ENCODE measurements at regions not wholly inside any gene's neighbourhood (a gene's known extent, or its start where the extent isn't known, plus 50 kb on each side); places are given as distances from the start of the nearest gene placed in this dataset.
"Not testable (repeated sequence)": the region's sequence is repeated elsewhere in the genome, so short reads cannot be mapped to it uniquely, and the experiment has no call there.

DNA sequence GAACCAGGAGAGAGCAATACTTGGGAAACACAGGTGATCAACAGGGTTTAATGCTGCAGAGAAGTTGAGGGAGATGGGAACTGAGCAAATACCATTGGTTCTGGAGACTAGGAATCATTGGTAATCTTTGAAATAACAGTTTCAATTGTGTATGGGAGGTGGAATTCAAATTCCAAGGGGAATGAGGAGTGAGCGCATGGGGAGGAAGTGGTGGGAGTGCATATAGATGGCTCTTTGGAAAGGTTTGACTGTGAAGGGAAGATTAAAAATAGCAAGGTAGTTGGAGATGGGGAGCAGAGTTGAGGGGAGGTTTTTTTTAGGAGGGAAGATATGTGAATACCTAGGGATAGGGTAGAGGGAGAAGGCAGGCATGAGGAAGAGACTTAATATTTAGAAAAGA is 51.1 kb upstream of the ROPN1 start:
- no peak for DNase-seq

DNA sequence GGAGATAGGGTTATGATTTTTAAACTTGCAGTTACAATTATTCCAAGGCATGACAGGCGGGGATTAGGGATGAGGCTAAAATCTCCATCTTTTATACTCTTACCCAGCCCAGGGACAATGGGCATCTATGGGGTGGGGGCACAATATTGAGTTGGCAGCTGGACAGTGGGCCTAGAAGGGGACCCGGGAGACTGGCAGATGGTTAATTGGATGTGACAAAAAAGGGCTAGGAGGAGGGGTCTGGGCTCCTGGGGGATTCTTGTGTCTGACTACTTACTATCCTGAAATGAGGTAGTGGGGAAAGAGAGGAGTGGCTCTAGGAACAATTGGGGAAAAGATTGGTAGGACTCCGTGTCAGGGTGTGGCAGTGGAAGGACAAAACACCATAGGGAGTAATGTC is 53.0 kb upstream of the ROPN1 start:
- no peak for DNase-seq

DNA sequence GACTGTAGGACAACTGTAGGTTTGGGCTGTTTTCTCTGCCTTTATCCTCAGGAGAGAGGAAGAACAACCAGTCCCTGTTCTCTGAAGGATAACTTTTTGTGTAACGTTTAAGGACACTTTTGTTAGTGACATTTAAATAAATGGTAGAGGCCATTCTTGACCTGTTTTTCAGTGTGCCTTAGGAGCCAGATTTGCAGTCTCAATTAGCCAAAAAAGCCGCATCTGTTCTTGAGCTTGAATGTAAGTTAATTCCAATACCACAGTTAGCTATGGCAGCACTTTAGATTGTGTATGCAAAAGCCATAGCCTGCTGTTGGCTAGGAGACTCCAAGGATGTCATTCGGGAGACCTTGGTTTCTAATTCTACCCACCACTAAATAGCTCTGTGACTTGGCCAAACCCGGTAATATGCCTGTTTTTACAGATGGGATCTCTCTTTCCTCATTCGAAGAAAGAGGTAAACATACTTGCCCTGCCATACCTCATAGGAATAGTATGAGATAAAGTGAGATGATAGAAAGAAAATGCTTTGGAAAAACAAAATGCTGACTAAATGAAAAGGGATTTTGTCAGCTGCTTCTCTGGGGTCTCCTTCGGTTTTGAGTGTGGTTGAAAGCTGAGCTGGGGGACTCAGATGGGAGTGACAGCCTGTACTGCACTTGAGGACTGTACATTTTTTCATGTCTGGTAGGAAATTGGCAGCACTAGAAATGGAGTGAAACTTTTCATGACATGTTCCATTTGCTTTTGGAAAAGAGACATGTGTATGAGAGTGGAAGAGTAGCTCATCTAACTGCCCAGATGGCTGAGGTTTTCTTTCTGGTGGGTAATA is 57.3 kb upstream of the ROPN1 start:
- DNase-seq, result no peak

DNA sequence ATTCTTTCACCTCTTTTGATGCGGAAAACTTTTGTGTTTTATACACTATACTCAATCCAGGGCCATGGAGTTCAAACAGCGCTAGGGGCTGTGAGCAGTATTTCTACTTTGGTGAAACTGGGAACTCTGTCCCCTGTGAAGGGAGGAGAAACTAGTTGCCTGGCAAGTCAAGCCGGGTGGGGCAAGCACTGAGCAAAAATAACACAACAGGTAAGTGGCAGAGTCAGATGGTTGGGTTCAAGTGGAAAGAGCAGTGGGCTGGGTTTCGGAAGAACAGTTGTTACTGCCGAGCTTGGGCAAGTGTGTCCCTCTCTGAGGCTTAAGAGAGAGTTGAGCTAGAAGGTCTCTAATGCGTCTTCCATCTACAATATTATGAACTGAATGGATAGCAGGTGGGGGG is 59.7 kb upstream of the ROPN1 start:
- no peak for DNase-seq

DNA sequence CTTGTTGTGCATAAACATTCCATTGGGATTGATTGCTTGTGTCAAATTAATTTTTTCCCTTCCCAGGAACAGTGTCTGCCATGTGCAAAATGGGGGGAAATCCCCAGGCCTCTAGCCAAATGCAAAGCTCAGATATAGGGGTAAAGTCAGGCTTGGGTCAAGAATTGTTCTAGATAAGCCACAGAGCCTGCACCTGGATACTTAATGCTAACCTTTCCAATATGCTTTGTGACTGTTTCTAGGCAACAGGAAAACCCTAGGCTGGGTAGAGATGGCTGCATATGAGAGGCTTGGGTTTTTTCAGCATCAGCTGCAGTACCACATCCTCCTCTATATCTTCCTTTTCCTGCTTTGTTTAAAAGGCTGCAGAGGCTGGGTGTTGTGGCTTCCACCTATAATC is 61.9 kb upstream of the ROPN1 start:
- DNase-seq, result no peak

DNA sequence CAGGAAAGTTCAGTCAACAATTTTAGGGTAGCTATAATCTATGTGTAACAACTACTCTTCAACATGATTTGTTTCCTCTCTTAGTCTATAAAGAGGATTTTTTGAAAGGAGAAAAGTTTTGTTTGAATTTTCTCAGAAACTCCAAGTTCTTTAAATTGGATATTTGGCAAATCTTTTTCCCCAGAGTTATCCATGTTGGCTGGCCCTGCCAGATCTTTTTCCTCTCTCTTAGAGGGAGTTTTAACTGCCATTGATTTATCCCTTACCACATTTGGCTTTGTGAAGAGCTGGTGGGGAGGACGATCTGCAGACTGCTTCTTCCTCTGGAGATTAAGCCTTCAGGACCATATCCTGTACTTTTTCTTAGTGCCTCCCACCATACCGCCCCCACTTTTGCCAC is 64.9 kb upstream of the ROPN1 start:
- DNase-seq, result no peak

DNA sequence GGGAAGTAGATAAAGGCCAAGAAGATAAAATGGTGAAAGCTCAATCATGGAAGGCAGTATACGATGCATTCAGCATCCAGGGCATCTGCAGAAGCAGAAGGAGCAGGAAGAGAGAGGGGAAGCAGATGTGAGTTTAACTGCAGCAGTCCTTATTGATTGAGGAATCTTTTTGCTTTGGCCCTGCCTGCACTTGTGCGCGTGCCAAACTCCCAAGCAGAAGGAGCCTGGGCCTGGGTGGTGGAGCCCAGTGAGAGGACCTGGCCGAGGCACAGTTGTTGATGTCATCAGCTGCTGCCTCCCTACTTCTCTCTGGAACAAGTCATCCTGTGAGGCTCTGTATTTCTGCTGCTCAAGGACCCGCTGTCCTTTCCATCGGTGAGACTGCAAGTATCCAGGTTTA is 65.5 kb upstream of the ROPN1 start:
- DNase-seq, result no peak

DNA sequence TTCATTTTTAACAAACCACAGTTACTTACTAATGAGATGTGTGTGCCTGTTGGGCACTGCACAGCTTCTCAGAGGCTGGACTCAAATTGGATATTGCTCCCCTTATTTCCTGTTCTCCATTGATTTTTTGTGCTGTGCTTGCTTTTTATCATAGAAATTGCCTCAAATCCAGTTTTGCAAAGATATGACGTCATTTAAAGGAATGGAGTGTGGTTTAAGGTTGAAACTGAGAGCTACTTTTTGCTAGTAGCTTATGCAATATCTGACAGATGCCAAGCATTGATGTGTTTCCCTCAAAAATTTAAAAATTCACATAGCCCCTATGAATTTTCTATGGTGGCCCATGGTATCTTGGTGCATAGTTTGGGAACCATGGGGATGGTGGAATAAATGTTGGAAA is 67.7 kb upstream of the ROPN1 start:
- DNase-seq, result no peak

DNA sequence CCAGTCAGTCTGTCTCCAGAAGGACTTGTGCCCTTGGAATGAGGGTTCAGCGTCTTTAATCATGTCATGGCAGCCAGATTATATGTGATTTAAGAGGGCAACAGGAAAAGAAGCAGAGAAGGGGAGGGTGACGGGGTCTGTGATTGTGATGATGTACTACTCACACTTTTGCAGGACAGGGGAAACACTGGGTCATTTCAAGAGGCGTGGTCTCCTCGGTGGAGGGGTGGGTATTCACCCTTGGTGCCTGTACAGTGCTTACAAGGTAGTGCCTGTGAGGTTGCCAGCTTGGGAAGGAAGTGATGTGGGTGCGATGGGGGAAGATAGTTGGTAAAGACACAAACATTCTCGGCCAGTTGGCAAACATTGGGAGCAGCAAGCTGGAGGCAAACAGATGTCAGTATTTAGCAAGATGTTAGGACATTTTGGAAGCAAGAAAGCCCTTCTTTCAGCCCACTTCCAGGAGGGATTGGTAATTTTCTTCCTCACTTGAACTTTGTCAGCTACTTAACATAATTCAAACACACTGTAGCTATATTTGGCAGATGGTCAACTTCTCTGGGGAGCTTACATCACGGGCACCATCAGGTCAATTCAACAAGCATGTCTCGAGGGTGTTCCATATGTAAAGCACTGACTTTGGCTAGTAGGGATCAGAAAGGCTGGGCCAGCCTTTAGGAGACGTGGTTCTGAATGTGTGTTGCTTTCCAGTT is 71.4 kb upstream of the ROPN1 start:
- DNase-seq, result no peak

DNA sequence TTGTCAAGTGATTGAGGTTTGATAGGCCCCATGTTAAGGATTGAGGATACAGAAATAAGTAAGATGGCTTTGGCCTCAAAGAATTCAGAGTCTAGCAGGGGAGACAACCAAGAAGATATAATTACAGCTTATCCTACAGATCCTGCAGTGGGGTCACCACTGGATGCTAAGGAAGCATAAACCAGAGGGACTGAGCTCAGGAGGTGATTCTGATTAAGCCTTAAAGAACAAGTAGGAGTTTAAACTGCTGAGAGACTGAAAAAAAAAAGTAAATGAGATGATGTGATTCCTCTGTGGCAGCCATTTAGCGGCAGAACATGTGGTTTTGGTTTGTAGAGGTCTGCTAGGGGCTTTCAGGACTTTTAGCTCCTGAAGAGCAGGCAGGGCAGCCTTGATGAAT is 72.1 kb upstream of the ROPN1 start:
- no peak for DNase-seq

DNA sequence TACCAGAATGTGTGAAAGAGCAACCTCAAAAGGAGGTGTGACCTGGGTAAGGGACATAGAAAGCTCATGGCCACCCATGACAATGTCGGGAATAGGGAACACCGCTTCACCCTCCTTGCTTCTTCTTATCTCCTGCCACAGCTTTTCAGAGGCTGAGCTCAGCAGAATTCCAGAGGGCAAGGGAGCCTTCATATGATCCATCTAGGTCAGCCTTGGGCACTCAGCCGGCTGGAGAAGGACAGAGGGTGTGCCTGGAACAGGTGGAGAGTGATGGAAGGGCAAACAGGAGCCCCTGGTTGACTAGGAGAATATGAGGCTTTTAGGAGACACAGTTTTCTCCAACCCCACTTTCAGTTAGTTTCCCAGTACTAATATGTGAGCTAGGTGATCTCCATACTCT is 74.6 kb upstream of the ROPN1 start:
- DNase-seq, result not testable (repeated sequence)

DNA sequence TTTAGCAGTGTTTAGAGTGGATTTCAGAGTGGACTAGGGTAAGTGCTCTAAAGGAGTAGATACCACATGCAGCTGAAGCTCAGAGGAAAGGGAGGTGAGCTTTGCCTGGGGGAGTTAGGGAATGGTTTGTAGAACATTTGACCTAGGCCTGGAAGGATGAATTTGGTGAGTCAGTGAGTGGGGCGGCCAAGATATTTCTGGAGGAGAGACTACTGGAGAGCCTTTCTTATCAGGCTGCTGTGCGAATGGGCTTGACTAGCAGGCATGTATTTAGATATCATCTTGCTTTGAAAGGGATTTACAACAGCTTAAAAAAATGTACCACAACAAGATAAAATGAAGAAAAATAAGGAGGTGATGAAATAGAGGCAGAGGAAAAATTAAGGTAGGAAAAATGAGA is 77.8 kb upstream of the ROPN1 start:
- not testable (repeated sequence) for DNase-seq

DNA sequence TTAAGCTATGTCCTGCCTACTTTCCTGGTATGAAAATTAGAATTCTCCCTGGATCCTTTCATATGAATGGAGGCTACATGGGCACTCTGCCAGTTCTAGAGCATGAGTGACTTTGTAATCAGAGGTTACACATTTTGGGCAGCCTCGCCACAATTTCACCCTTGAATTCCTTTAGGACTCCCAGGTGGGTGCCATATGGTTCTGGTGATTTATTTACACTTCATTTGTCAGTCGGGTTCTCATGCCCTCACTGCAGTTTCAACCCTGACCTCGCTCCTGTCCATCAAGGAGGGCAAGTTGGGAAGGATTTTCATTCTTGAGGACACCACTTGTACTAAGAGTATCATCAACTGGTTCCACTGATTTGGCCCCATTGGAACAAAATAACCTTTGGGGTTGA is 83.2 kb upstream of the ROPN1 start:
- DNase-seq, result not testable (repeated sequence)

DNA sequence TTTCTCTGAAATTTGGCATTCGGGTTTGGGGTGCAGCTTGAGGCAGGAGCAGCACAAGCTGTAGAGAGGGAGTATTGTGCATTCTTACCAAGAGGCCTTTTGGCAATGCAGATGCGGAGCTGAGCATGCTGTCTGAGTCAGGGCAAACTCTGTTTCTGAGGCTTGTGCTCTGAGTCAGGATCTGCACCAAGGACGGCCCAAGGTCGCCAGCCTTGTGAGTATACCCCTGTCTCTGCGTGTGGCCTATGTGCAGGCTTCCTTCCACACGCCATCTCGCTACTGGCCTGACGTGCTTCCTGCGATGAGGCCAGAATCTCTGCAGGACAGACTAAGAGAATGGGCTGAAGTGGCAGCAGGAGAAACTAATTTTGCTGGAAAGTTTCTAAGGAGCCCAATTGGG is 83.8 kb upstream of the ROPN1 start:
- no peak for DNase-seq

DNA sequence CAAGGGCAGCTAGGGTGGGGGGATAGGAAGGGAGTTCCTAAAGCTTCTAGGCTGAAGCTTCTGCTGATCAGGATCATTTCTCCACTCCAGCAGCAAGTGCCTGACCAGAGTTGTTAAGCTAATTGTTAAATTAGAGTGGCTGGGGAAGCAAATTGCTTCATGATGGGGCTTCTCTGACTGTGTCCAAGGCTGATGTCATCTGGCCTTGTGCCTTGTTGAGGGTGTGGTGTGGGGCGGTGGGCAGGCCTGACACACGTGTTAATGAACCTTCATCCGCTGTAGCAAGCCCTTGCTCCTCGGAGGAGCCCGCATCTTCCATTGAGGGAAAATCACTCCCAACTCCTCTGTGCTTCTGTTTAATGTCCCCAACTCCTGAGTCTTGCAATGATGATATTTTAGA is 84.3 kb upstream of the ROPN1 start:
- no peak for DNase-seq

DNA sequence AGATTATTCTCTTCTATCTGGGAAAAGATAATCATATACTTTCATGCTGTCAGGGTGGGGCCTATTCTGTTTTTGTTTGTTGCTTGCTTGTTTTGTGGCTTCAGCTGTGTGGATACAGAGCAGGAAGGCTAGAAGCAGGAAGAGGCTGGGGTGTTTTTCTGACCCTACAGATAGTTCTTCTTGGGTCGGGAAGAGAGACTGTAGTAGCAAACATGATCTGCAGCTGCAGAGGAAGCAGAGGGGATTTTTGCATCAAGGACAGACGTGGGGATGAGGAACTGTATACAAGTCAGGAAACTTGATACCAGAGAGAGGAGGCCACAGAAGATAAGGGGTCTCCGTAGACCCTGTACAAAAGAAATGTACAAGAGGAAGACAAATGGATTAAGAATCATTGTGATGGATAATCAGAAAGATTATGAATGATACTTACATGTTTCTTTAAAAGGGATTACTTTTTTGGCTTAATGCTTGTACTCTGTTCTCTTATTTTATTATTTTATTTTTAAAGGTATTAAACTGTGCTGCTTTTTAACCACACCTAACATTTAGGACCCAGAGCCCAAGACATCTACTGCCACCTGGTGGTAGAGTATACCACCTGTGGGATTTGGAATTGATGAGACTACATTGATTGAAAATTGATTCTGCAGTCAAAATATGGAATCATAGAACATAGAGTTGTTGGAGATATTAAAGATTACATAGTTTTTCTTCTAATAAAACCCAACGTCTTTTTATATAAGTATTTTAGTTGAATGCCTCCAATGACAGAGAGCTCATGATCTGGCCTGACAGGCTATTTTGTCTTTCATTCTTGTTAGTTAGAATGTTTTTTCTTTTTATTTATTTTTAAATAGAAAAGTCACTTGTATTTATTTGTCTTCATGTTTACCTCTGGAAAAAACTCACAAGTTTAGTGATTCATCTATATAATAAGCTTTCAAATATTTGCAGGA is 87.3 kb upstream of the ROPN1 start:
- peak in 1 of 2 experiments; percentile 35 for DNase-seq

DNA sequence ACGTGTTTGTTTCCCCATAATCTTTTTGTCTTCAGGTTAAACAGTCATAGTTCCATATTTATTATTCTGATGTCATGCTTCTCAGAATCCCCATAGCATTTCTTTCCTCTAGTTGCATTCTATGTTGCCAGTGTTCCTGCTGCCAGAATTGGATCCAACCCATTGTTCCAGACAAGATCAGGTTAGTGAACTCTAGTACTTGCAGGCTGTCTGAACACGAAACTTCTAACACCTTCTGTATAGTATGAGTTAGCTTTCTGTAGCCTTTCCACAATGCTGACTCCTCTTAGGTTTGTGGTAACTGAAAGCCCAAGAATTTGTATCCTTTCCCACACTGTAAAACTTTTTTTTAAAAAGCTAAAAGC is 88.0 kb upstream of the ROPN1 start:
- DNase-seq, result no peak

DNA sequence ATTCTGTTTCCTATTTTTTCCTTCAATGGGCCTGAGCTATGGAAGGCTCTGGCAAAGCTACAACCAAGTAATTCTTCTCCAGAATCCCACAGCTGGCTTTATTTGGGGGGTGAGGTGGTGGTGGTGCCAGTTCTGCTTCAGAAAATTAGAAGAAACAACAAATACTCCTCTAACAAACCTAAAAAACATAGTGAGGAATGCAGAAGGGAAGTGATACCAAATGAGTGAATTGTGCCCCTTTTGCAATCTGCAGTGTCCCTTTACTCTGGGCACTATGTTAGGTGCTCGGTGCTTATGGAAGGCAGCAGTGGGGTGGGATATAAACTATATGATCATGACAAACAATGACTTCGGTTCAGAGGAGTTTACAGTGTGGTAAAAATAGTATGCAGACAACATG is 90.4 kb upstream of the ROPN1 start:
- no peak for DNase-seq

DNA sequence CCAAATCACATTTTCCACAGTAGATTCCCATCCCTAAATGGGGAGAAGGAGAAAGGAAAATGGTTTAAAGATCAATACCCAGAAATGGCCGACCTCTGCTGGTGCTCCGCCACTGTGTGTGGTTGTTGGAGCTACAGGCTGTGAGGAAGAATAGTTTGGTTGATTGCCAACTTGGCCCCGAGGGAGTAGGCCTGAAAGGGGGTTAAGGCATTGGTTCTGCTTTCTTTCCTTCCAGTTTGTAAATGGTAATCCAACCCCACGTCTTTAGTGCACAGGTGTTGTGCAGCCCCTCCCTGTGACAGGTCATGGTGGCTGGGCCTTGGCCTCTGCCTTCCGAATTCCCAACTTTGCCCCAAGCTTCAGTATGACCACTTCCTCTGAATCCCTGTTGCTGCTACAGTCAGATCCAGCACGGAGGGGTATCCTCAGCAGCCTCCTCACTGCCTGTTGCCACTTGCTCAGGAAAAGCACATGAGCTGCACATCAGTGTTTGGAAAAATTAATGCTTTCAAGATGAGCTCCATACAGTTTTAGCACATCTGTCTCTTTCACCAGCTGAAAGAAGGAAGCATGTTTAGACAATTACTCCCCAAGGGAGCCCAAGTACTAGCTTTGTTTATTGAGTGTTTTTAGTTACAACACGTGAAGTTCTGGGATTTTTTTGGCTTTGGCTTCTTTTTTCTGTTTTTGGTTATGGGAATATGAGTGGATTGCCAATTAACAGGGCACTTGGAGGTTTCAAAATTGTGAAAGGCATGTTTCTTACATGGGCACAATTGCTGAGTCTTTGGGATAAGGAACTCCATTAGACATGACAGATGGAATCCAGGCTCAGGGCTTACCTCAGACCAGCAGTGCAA is 92.3 kb upstream of the ROPN1 start:
- DNase-seq, result no peak

DNA sequence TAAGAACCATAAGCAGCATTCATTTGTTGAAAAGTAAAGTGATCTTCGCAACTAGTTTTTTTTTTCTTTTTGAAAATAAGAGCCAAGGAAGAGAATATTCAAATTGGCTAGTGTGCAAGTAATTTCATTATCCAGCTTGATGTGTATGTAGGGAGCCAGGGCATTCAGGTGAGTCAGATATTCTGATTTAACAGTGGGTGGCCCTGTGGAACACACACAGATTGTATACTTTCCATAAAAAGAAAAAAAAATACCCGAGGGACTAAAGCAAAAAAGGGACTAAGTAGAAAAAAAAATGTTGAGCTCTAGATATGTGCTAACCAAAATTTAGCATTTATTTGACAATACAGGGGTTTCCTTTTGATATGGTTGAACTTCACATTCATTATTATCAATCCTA is 96.9 kb upstream of the ROPN1 start:
- DNase-seq, result no peak

DNA sequence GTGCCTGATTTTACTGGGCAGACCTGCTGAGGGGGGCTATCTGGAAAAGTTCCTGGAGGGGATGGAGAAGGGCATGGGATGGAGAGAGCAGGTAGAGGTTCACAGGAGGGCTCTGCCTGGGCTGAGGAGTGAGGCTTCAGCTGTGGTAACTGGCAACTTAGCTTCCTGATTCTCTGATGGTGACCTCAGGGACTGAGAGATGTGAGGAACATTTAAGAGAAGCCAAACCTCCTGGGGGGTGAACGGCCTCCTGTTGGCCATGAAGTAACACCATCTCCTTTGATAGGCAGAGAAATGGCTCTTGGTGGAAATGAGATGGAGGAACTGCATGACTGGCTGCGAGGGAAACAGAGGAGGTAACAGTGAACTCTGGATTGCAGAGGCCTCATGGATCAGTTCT is 97.3 kb upstream of the ROPN1 start:
- no peak for DNase-seq

DNA sequence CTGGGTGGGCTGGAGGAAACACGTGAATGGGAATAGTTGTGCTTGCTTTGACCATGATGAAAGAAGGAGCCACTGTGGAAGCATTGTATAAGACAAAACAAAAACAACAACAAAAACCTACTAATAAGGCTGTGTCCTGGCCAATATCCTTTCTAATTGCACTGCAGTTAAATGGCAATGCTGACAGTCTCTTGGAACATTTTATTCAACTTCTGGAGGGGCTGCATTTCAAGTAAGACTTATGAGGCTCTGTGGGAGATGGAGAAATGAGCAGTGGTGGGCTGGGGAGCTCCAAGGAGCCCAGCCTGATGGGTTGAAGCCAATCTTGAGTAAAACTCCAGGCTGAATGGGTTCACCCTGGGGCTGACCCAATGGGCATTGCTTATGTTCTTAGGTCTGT is 99.8 kb upstream of the ROPN1 start:
- DNase-seq, result no peak

DNA sequence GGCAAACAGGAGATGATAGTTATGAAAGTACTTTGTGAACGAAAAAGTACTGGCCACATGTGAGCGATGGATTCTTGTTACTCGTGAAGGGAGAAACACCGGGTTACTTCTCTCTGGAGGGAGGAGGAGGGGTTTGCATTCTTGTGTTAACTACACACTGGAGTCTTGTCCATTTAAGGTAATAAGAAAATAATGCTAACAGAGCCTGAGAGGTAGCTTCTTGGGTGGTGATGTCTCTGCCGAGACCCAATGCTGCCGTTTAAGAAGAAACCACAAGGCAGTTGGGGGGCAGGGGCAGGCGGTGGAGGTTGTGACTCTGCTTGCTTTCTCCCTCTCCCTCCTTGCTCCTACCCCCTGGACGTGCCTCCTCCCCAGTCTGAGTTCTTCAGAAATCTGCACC is 100.9 kb upstream of the ROPN1 start:
- DNase-seq, result no peak
